IMR-90 (cell line): ENCODE measurements at regions not wholly inside any gene's neighbourhood (a gene's known extent, or its start where the extent isn't known, plus 50 kb on each side); places are given as distances from the start of the nearest gene placed in this dataset.
"Not testable (repeated sequence)": the region's sequence is repeated elsewhere in the genome, so short reads cannot be mapped to it uniquely, and the experiment has no call there.

Experiments
- ATAC-seq: fragments of 200-7000 bp; cut with Tn5 transposase; 2 replicates; pipeline ENCODE4 v1.9.1; 2020; ENCODE audit warnings: low read depth, mild to moderate bottlenecking, moderate library complexity
- BruUV-seq: library from RNA; stranded (reverse); fragments of 400-500 nt; replicated peaks from 2 replicates; lab custom pipeline; 2021; lab: Mats Ljungman, UMichigan
- CTCF ChIA-PET: fragments of 300-600 bp; formaldehyde crosslinking; extraction: SDS; loops from one replicate; lab custom pipeline; 2021; ENCODE audit warnings: antibody characterized with exemption; lab: Yijun Ruan, JAX
- POLR2A ChIA-PET: fragments of 300-600 bp; sonication (Branson Sonifier 250); formaldehyde crosslinking; loops from one replicate; lab custom pipeline; 2022; ENCODE audit warnings: antibody characterized with exemption; ENCODE audit not compliant: unreplicated experiment; lab: Charles Lee
- DNase-seq: peaks from one replicate; pipeline ENCODE4 v3.0.0; 2013
- H2AFZ ChIP-seq: replicated peaks from 2 replicates; pipeline ENCODE3; 2013; ENCODE audit warnings: low read length, mild to moderate bottlenecking; ENCODE audit not compliant: poor library complexity
- H2AK5ac ChIP-seq: 2 replicates; pipeline ENCODE4 v1.6.1; 2013; ENCODE audit warnings: low read depth, low read length, inconsistent platforms
- H2AK9ac ChIP-seq: replicated peaks from 2 replicates; pipeline ENCODE3; 2013; ENCODE audit warnings: mild to moderate bottlenecking, low read depth, low read length, moderate library complexity; ENCODE audit not compliant: poor library complexity
- H2BK120ac ChIP-seq: 2 replicates; pipeline ENCODE4 v1.6.1; 2013; ENCODE audit warnings: low read depth, low read length, inconsistent platforms
- H2BK15ac ChIP-seq: 3 replicates; pipeline ENCODE4 v1.6.1; 2013; ENCODE audit warnings: low read depth, low read length, inconsistent platforms
- H2BK20ac ChIP-seq: 2 replicates; pipeline ENCODE4 v1.6.1; 2013; ENCODE audit warnings: low read depth, mild to moderate bottlenecking, inconsistent platforms, low read length, moderate library complexity
- H2BK5ac ChIP-seq: 2 replicates; pipeline ENCODE4 v1.6.1; 2013; ENCODE audit warnings: mild to moderate bottlenecking, low read depth, low read length, inconsistent platforms; ENCODE audit not compliant: poor library complexity, severe bottlenecking
- H3K14ac ChIP-seq: replicated peaks from 2 replicates; pipeline ENCODE4 v1.6.1; 2013; ENCODE audit warnings: low read depth, low read length, inconsistent platforms
- H3K18ac ChIP-seq: 2 replicates; pipeline ENCODE4 v1.6.1; 2013; ENCODE audit warnings: low read depth, low read length, control low read depth
- H3K23ac ChIP-seq: 2 replicates; pipeline ENCODE4 v1.6.1; 2013; ENCODE audit warnings: low read depth, low read length, inconsistent platforms
- H3K27ac ChIP-seq: 2 replicates; pipeline ENCODE4 v1.5.1; 2013; ENCODE audit warnings: mild to moderate bottlenecking, control low read depth, low read length; ENCODE audit not compliant: insufficient read depth
- H3K27me3 ChIP-seq: 2 replicates; pipeline ENCODE4 v1.6.1; 2013; ENCODE audit warnings: low read length; ENCODE audit not compliant: control insufficient read depth, insufficient read depth
- H3K36me3 ChIP-seq: 2 replicates; pipeline ENCODE4 v1.6.1; 2013; ENCODE audit warnings: low read length, mixed read lengths; ENCODE audit not compliant: control insufficient read depth, insufficient read depth
- H3K4ac ChIP-seq: 2 replicates; pipeline ENCODE4 v1.6.1; 2013; ENCODE audit warnings: low read depth, low read length, inconsistent platforms
- H3K4me1 ChIP-seq: 2 replicates; pipeline ENCODE4 v1.6.1; 2013; ENCODE audit warnings: low read length, mixed read lengths; ENCODE audit not compliant: control insufficient read depth, insufficient read depth
- H3K4me2 ChIP-seq: 2 replicates; pipeline ENCODE4 v1.6.1; 2013; ENCODE audit warnings: low read depth, mild to moderate bottlenecking, control low read depth, low read length, moderate library complexity
- H3K4me3 ChIP-seq: 2 replicates; pipeline ENCODE4 v1.5.1; 2013; ENCODE audit warnings: low read depth, mild to moderate bottlenecking, control low read depth, low read length, moderate library complexity; ENCODE audit not compliant: insufficient read depth
- H3K56ac ChIP-seq: 2 replicates; pipeline ENCODE4 v1.6.1; 2013; ENCODE audit warnings: low read length, inconsistent platforms; ENCODE audit not compliant: insufficient read depth; ENCODE audit errors: extremely low read depth
- H3K79me1 ChIP-seq, 2 experiments: 2 replicates each; pipeline ENCODE4 v1.6.1; 2013; ENCODE audit warnings: low read length in 2 of 2, inconsistent platforms in 1 of 2, low read depth in 1 of 2
- H3K9ac ChIP-seq: 2 replicates; pipeline ENCODE4 v1.6.1; 2013; ENCODE audit warnings: low read depth, low read length, control low read depth
- H3K9me1 ChIP-seq: 2 replicates; pipeline ENCODE4 v1.6.1; 2013; ENCODE audit warnings: low read length, inconsistent platforms; ENCODE audit not compliant: insufficient read depth
- H3K9me3 ChIP-seq: 2 replicates; pipeline ENCODE4 v1.6.1; 2013; ENCODE audit warnings: low read length; ENCODE audit not compliant: control insufficient read depth, insufficient read depth
- H4K20me1 ChIP-seq: 2 replicates; pipeline ENCODE4 v1.6.1; 2013; ENCODE audit warnings: low read length, inconsistent platforms; ENCODE audit not compliant: insufficient read depth
- H4K5ac ChIP-seq: 2 replicates; pipeline ENCODE4 v1.6.1; 2013; ENCODE audit warnings: mild to moderate bottlenecking, low read depth, low read length, control low read depth
- H4K8ac ChIP-seq, 2 experiments: 2 replicates each; pipeline ENCODE4 v1.6.1; 2013; ENCODE audit warnings: low read depth in 2 of 2, low read length in 2 of 2, control low read depth in 1 of 2, inconsistent platforms in 1 of 2
- H4K91ac ChIP-seq: 2 replicates; pipeline ENCODE4 v1.6.1; 2013; ENCODE audit warnings: low read depth, low read length, inconsistent platforms; ENCODE audit not compliant: insufficient read depth
- WGBS, 2 experiments: methylation state at CpG; one replicate each; pipeline versions ENCODE4 v1.1.5 to v1.1.7; 2013; ENCODE audit warnings: missing lambda C conversion rate in 2 of 2; ENCODE audit not compliant: insufficient read length in 1 of 2; ENCODE audit errors: extremely low coverage in 2 of 2; 5-methylcytosine and 5-hydroxymethylcytosine counted together
- dilution Hi-C: fragments of 300-500 bp; cut with HindIII; formaldehyde crosslinking; loops from one replicate; pipeline ENCODE4 v1.14.3; 2018; ENCODE audit warnings: low sequenced_read_pairs; ENCODE audit not compliant: unreplicated experiment
- in situ Hi-C: fragments of 300-500 bp; cut with MboI; formaldehyde crosslinking; loops from 3 replicates; pipeline ENCODE4 v1.14.3; 2019; ENCODE audit warnings: low sequenced_read_pairs, inconsistent platforms, mixed read lengths
- intact Hi-C: fragments of 100-400 bp; cut with micrococcal nuclease; formaldehyde crosslinking; loops from 2 replicates; pipeline ENCODE4 v1.10.0; 2022

DNA sequence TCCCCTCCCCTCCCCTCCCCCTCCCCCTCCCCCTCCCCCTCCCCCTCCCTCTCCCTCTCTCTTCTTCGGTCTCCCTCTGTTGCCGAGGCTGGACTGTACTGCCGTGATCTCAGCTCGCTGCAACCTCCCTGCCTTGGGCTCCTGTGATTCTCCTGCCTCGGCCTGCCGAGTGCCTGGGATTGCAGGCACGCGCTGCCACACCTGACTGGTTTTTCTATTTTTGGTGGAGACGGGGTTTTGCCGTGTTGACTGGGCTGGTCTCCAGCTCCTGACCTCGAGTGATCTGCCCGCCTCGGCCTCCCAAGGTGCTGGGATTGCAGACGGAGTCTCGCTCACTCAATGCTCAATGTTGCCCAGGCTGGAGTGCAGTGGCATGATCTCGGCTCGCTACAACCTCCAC is 78.8 kb upstream of the ARMCX2 start:
- H2BK5ac ChIP-seq, H3K14ac ChIP-seq, H3K4me2 ChIP-seq, H2AK9ac ChIP-seq, H3K4me3 ChIP-seq, H3K4ac ChIP-seq, H3K9ac ChIP-seq, intact Hi-C loops, H2BK15ac ChIP-seq, H3K27ac ChIP-seq, DNase-seq, in situ Hi-C loops, H3K4me1 ChIP-seq, H3K9me1 ChIP-seq, H2BK20ac ChIP-seq, H3K9me3 ChIP-seq, H3K18ac ChIP-seq, dilution Hi-C loops, H2BK120ac ChIP-seq, BruUV-seq, H3K36me3 ChIP-seq, H3K23ac ChIP-seq, H3K79me1 ChIP-seq, H3K27me3 ChIP-seq, H4K20me1 ChIP-seq, H3K56ac ChIP-seq, H2AFZ ChIP-seq, H4K8ac ChIP-seq, CTCF ChIA-PET, POLR2A ChIA-PET, H4K5ac ChIP-seq, ATAC-seq, H2AK5ac ChIP-seq, H4K91ac ChIP-seq: not testable (repeated sequence)
- no CpG with 5 or more reads among the region's 17 CpGs for WGBS, 2 experiments
